Jurkat, Clone E6-1 (cell line): ENCODE measurements at regions not wholly inside any gene's neighbourhood (a gene's known extent, or its start where the extent isn't known, plus 50 kb on each side); places are given as distances from the start of the nearest gene placed in this dataset.
"Not testable (repeated sequence)": the region's sequence is repeated elsewhere in the genome, so short reads cannot be mapped to it uniquely, and the experiment has no call there.

Source experiments
- DNase-seq: peaks from one replicate; pipeline ENCODE4 v3.0.0-alpha.2; 2011; ENCODE audit warnings: low read depth, low spot score
- H3K4me3 ChIP-seq: 2 replicates; pipeline ENCODE4 v1.5.1; 2011; ENCODE audit warnings: mild to moderate bottlenecking, low read length, control low read depth, moderate library complexity

- no peak for DNase-seq
- H3K4me3 ChIP-seq: no peak overlapping the region
Observed at GRCh38 chr12:60693019-60693626, 1097.3 kb downstream of the SLC16A7 start.

GRCh38 chr12:60704171-60704914 lies 1108.5 kb downstream of the SLC16A7 start:
- H3K4me3 ChIP-seq: no peak overlapping the region
- DNase-seq: no peak

- H3K4me3 ChIP-seq: no peak overlapping the region
- DNase-seq: no peak
Observed at GRCh38 chr12:60710246-60710645, 1114.4 kb downstream of the SLC16A7 start.

GRCh38 chr12:60714141-60714900 lies 1118.5 kb downstream of the SLC16A7 start:
- H3K4me3 ChIP-seq: no peak overlapping the region
- no peak for DNase-seq

GRCh38 chr12:60724475-60724874 lies 1128.6 kb downstream of the SLC16A7 start:
- DNase-seq: no peak
- no peak overlapping the region for H3K4me3 ChIP-seq

GRCh38 chr12:60724984-60725383 lies 1129.2 kb downstream of the SLC16A7 start:
- DNase-seq: no peak
- no peak overlapping the region for H3K4me3 ChIP-seq

- no peak overlapping the region for H3K4me3 ChIP-seq
- DNase-seq: no peak
Observed at GRCh38 chr12:60752589-60752988, 1156.8 kb downstream of the SLC16A7 start.

GRCh38 chr12:60758224-60758623 lies 1162.4 kb downstream of the SLC16A7 start:
- no peak overlapping the region for H3K4me3 ChIP-seq
- DNase-seq: no peak

- H3K4me3 ChIP-seq: no peak overlapping the region
- DNase-seq: peak; percentile 53
Observed at GRCh38 chr12:60760965-60761364, 1165.1 kb downstream of the SLC16A7 start.

GRCh38 chr12:60801166-60801565 lies 1205.3 kb downstream of the SLC16A7 start:
- DNase-seq, H3K4me3 ChIP-seq: not testable (repeated sequence)

GRCh38 chr12:60803147-60803546 lies 1207.3 kb downstream of the SLC16A7 start:
- H3K4me3 ChIP-seq: no peak overlapping the region
- DNase-seq: no peak

- no peak for DNase-seq
- H3K4me3 ChIP-seq: no peak overlapping the region
Observed at GRCh38 chr12:60805364-60805763, 1209.5 kb downstream of the SLC16A7 start.

- no peak for DNase-seq
- H3K4me3 ChIP-seq: no peak overlapping the region
Observed at GRCh38 chr12:60819794-60820193, 1224.0 kb downstream of the SLC16A7 start.

GRCh38 chr12:60822580-60822979 lies 1226.8 kb downstream of the SLC16A7 start:
- no peak for DNase-seq
- no peak overlapping the region for H3K4me3 ChIP-seq

- DNase-seq: no peak
- no peak overlapping the region for H3K4me3 ChIP-seq
Observed at GRCh38 chr12:60830381-60830780, 1234.6 kb downstream of the SLC16A7 start.

GRCh38 chr12:60832290-60832689 lies 1236.5 kb downstream of the SLC16A7 start:
- no peak for DNase-seq
- no peak overlapping the region for H3K4me3 ChIP-seq

- H3K4me3 ChIP-seq: no peak overlapping the region
- DNase-seq: no peak
Observed at GRCh38 chr12:60834372-60834771, 1238.5 kb downstream of the SLC16A7 start.

- no peak for DNase-seq
Observed at GRCh38 chr12:60834806-60835205, 1239.0 kb downstream of the SLC16A7 start.

GRCh38 chr12:60836651-60837050 lies 1240.8 kb downstream of the SLC16A7 start:
- H3K4me3 ChIP-seq: no peak overlapping the region
- no peak for DNase-seq

More at GRCh38 chr12:60834806-60835205, 1239.0 kb downstream of the SLC16A7 start:
- H3K4me3 ChIP-seq: no peak overlapping the region

GRCh38 chr12:60842181-60842580 lies 1246.4 kb downstream of the SLC16A7 start:
- no peak for DNase-seq
- no peak overlapping the region for H3K4me3 ChIP-seq
